Stimulated activated CD4-positive, alpha-beta T cell treated with anti-CD3 and anti-CD28 coated beads, Interleukin-2, amount 100 ng/mL, for 4 hours (primary cell): ENCODE measurements at regions not wholly inside any gene's neighbourhood (a gene's known extent, or its start where the extent isn't known, plus 50 kb on each side); places are given as distances from the start of the nearest gene placed in this dataset.

Experiments
- DNase-seq: peaks from one replicate; pipeline ENCODE4 v3.0.0-alpha.2; 2020; ENCODE audit warnings: low read depth

GRCh38 chr5:124419531-124419930 is 326.9 kb downstream of the ZNF608 start:
- no peak for DNase-seq

- no peak for DNase-seq
These were observed 328.0 kb downstream of the ZNF608 start for GRCh38 chr5:124418390-124418789.

GRCh38 chr5:124417196-124417595 is 329.2 kb downstream of the ZNF608 start:
- DNase-seq = no peak

- no peak for DNase-seq
These were observed 329.8 kb downstream of the ZNF608 start for GRCh38 chr5:124416627-124417026.

- no peak for DNase-seq
These were observed 331.5 kb downstream of the ZNF608 start for GRCh38 chr5:124414973-124415372.

- DNase-seq = no peak
These were observed 335.6 kb downstream of the ZNF608 start for GRCh38 chr5:124410539-124411488.

GRCh38 chr5:124408738-124409453 is 337.5 kb downstream of the ZNF608 start:
- no peak for DNase-seq

- no peak for DNase-seq
These were observed 341.6 kb downstream of the ZNF608 start for GRCh38 chr5:124404796-124405195.

- no peak for DNase-seq
These were observed 343.2 kb downstream of the ZNF608 start for GRCh38 chr5:124403281-124403680.

- no peak for DNase-seq
These were observed 344.3 kb downstream of the ZNF608 start for GRCh38 chr5:124402144-124402581.

- no peak for DNase-seq
These were observed 344.8 kb downstream of the ZNF608 start for GRCh38 chr5:124401476-124402143.

- no peak for DNase-seq
These were observed 346.9 kb downstream of the ZNF608 start for GRCh38 chr5:124399426-124399961.

- DNase-seq = no peak
These were observed 348.0 kb downstream of the ZNF608 start for GRCh38 chr5:124398460-124398859.

- no peak for DNase-seq
These were observed 349.1 kb downstream of the ZNF608 start for GRCh38 chr5:124397317-124397716.

- DNase-seq = no peak
These were observed 350.5 kb downstream of the ZNF608 start for GRCh38 chr5:124395926-124396325.

GRCh38 chr5:124395287-124395686 is 351.2 kb downstream of the ZNF608 start:
- no peak for DNase-seq

GRCh38 chr5:124394700-124395245 is 351.7 kb downstream of the ZNF608 start:
- no peak for DNase-seq

- DNase-seq = no peak
These were observed 352.7 kb downstream of the ZNF608 start for GRCh38 chr5:124393584-124394379.

- no peak for DNase-seq
These were observed 362.7 kb downstream of the ZNF608 start for GRCh38 chr5:124383693-124384092.

GRCh38 chr5:124377386-124377785 is 369.1 kb downstream of the ZNF608 start:
- DNase-seq = no peak

GRCh38 chr5:124373883-124374282 is 372.6 kb downstream of the ZNF608 start:
- DNase-seq = no peak
